SU-DHL-6 (cell line): ENCODE measurements at regions not wholly inside any gene's neighbourhood (a gene's known extent, or its start where the extent isn't known, plus 50 kb on each side); places are given as distances from the start of the nearest gene placed in this dataset.

ENCODE experiments used
- H2AFZ ChIP-seq: fragments of 200-600 bp; sonication (generic); 2 replicates; pipeline ENCODE4 v1.6.1; 2014; ENCODE audit warnings: low read depth, mild to moderate bottlenecking, moderate library complexity, mixed read lengths, antibody characterized with exemption, low read length; ENCODE audit not compliant: severe bottlenecking
- H3F3A ChIP-seq: fragments of 200-600 bp; shearing (Covaris generic); 2 replicates; pipeline ENCODE4 v1.6.0; 2016; ENCODE audit warnings: antibody characterized with exemption, mild to moderate bottlenecking; ENCODE audit not compliant: insufficient read depth
- H3K27ac ChIP-seq: fragments of 200-600 bp; sonication (generic); 2 replicates; pipeline ENCODE4 v1.5.1; 2016; ENCODE audit warnings: low read depth, mild to moderate bottlenecking, low read length, moderate library complexity, mixed read lengths
- H3K27me3 ChIP-seq: fragments of 200-600 bp; sonication (generic), shearing (Covaris generic); 2 replicates; pipeline ENCODE4 v1.6.0; 2014; ENCODE audit warnings: mild to moderate bottlenecking, low read length
- H3K36me3 ChIP-seq: fragments of 200-600 bp; sonication (generic); 2 replicates; pipeline ENCODE4 v1.6.1; 2014; ENCODE audit warnings: mild to moderate bottlenecking, low read length, mixed read lengths
- H3K4me2 ChIP-seq: fragments of 300-600, 200-600 bp; shearing (Covaris generic), sonication (generic); 2 replicates; pipeline ENCODE4 v1.6.0; 2014; ENCODE audit warnings: low read length, low read depth, mild to moderate bottlenecking; ENCODE audit not compliant: poor library complexity, severe bottlenecking
- H3K4me3 ChIP-seq: fragments of 200-600 bp; sonication (generic); 2 replicates; pipeline ENCODE4 v1.5.1; 2014; ENCODE audit warnings: antibody characterized with exemption, low read length, mild to moderate bottlenecking, mixed read lengths; ENCODE audit not compliant: insufficient read depth, poor library complexity, severe bottlenecking
- H3K79me2 ChIP-seq: fragments of 200-600 bp; sonication (generic); 2 replicates; pipeline ENCODE4 v1.6.1; 2014; ENCODE audit warnings: mild to moderate bottlenecking, low read length, moderate library complexity; ENCODE audit not compliant: insufficient read depth
- H3K9ac ChIP-seq: fragments of 200-600 bp; sonication (generic); 2 replicates; pipeline ENCODE4 v1.7.0; 2014; ENCODE audit warnings: mild to moderate bottlenecking, low read length
- H3K9me2 ChIP-seq: fragments of 200-600 bp; sonication (generic); replicated peaks from 2 replicates; pipeline ENCODE4 v1.6.1; 2014; ENCODE audit warnings: low read length; ENCODE audit not compliant: insufficient read depth
- H3K9me3 ChIP-seq: fragments of 200-600 bp; sonication (generic); 2 replicates; pipeline ENCODE4 v1.6.1; 2014; ENCODE audit warnings: low read length, mixed read lengths; ENCODE audit not compliant: insufficient read depth
- H4K20me1 ChIP-seq: fragments of 200-600 bp; sonication (generic); 2 replicates; pipeline ENCODE4 v1.6.1; 2014; ENCODE audit warnings: low read depth, mild to moderate bottlenecking, antibody characterized with exemption, low read length, moderate library complexity, mixed read lengths
- CTCF ChIP-seq: fragments of 200-600 bp; sonication (generic); IDR thresholded peaks from one replicate; pipeline ENCODE4 v1.5.1; 2017; ENCODE audit warnings: antibody characterized with exemption, mild to moderate bottlenecking, low read length, moderate library complexity; ENCODE audit not compliant: insufficient read depth, poor library complexity, severe bottlenecking
- EZH2phosphoT487 ChIP-seq: fragments of 200-600 bp; sonication (generic), shearing (Covaris generic); conservative IDR thresholded peaks from 2 replicates; pipeline ENCODE4 v1.6.1; 2018; ENCODE audit warnings: mild to moderate bottlenecking, antibody characterized with exemption, low read length, moderate library complexity, mixed read lengths

- H3K4me3 ChIP-seq, result no peak overlapping the region
- H3K9me3 ChIP-seq, result no peaks in the 10 kb centered on the region
- H3K9ac ChIP-seq, result no peak overlapping the region
- no peaks in the 10 kb centered on the region for H3K36me3 ChIP-seq
- H3K27ac ChIP-seq, result no peak overlapping the region
- no peak overlapping the region for H2AFZ ChIP-seq
- H4K20me1 ChIP-seq, result no peaks in the 10 kb centered on the region
- no peaks in the 10 kb centered on the region for H3K79me2 ChIP-seq
- TF ChIP-seq EZH2phosphoT487, result no peak
- TF ChIP-seq CTCF, result no peak
- no peak overlapping the region for H3K4me2 ChIP-seq
- H3K9me2 ChIP-seq, result no peaks in the 10 kb centered on the region
- H3F3A ChIP-seq, result no peaks in the 10 kb centered on the region
- H3K27me3 ChIP-seq, result no peaks in the 10 kb centered on the region
These were observed 186.9 kb upstream of the STAC start for GRCh38 chr3:36193448-36193847.

DNA sequence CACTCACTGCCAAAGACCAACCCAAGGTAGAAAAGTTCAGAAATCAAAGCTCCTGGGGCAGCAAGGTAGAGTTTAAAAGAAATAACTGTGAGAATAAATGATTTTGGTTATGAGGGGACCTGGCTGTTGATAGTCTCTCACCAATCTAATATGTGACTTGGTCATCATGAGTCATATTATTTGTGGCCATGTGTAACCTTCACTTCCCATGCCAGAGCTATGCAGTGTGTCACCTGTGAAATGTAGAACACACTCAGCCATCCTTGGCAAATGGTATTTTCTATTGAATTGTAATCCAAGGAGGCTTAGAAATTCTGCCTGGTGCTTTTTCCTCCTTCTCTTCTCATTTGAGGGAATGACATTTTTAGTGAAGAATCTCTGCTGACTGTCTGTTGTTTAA is 184.2 kb upstream of the STAC start:
- H3F3A ChIP-seq, result no peaks in the 10 kb centered on the region
- no peaks in the 10 kb centered on the region for H4K20me1 ChIP-seq
- H3K9me2 ChIP-seq, result no peaks in the 10 kb centered on the region
- H3K27ac ChIP-seq, result no peak overlapping the region
- no peak overlapping the region for H3K9ac ChIP-seq
- TF ChIP-seq CTCF (no peak), EZH2phosphoT487 (no peak)
- no peaks in the 10 kb centered on the region for H3K27me3 ChIP-seq
- no peak overlapping the region for H3K4me3 ChIP-seq
- H3K36me3 ChIP-seq, result no peaks in the 10 kb centered on the region
- no peaks in the 10 kb centered on the region for H3K9me3 ChIP-seq
- no peak overlapping the region for H2AFZ ChIP-seq
- H3K4me2 ChIP-seq, result no peak overlapping the region
- no peaks in the 10 kb centered on the region for H3K79me2 ChIP-seq

- Histone ChIP-seq H3K27ac (no peak overlapping the region), H3F3A (no peaks in the 10 kb centered on the region), H3K36me3 (no peaks in the 10 kb centered on the region), H2AFZ (no peak overlapping the region), H3K4me2 (no peak overlapping the region), H3K9ac (no peak overlapping the region), H3K9me3 (no peaks in the 10 kb centered on the region), H3K27me3 (no peaks in the 10 kb centered on the region), H4K20me1 (no peaks in the 10 kb centered on the region), H3K4me3 (no peak overlapping the region), H3K79me2 (no peaks in the 10 kb centered on the region), H3K9me2 (no peaks in the 10 kb centered on the region)
- TF ChIP-seq CTCF, result no peak
- no peak for TF ChIP-seq EZH2phosphoT487
These were observed 183.2 kb upstream of the STAC start for GRCh38 chr3:36197151-36197550.

GRCh38 chr3:36201546-36201945 is 178.8 kb upstream of the STAC start:
- Histone ChIP-seq H3K4me2 (no peak overlapping the region), H3K27me3 (no peaks in the 10 kb centered on the region), H4K20me1 (no peaks in the 10 kb centered on the region), H3K27ac (no peak overlapping the region), H3K9me3 (no peaks in the 10 kb centered on the region), H3K36me3 (no peaks in the 10 kb centered on the region), H2AFZ (no peak overlapping the region), H3K9ac (no peak overlapping the region), H3F3A (no peaks in the 10 kb centered on the region), H3K79me2 (no peaks in the 10 kb centered on the region), H3K9me2 (no peaks in the 10 kb centered on the region), H3K4me3 (no peak overlapping the region)
- TF ChIP-seq EZH2phosphoT487 (no peak), CTCF (no peak)
